ENCODE measurements at regions not wholly inside any gene's neighbourhood (a gene's known extent, or its start where the extent isn't known, plus 50 kb on each side); places are given as distances from the start of the nearest gene placed in this dataset.

DNA sequence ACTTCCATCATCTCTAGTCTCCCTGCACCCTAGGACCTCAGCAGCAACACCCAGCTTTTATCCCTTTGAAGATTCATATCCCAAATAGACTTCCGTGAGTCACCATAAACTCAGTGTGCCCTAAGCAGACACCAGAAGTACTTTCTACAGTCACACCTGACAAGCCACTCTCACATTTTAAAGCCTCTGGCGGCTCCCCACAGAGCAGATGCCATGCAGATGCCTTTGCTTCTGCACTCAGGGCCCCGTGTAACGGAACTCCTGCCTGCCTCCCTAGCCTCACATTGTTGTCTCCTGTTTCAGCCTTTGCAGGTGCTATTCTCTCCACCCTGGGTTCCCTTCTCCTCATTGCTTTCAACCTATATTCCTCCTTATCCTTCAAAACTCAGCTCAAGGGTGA, 155.5 kb upstream of the SLC24A5 start:
- no peak for DNase-seq (ENCODE audit: low read depth)
- TF ChIP-seq, protein P1, sequence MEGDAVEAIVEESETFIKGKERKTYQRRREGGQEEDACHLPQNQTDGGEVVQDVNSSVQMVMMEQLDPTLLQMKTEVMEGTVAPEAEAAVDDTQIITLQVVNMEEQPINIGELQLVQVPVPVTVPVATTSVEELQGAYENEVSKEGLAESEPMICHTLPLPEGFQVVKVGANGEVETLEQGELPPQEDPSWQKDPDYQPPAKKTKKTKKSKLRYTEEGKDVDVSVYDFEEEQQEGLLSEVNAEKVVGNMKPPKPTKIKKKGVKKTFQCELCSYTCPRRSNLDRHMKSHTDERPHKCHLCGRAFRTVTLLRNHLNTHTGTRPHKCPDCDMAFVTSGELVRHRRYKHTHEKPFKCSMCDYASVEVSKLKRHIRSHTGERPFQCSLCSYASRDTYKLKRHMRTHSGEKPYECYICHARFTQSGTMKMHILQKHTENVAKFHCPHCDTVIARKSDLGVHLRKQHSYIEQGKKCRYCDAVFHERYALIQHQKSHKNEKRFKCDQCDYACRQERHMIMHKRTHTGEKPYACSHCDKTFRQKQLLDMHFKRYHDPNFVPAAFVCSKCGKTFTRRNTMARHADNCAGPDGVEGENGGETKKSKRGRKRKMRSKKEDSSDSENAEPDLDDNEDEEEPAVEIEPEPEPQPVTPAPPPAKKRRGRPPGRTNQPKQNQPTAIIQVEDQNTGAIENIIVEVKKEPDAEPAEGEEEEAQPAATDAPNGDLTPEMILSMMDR (IDR thresholded peaks at IDR 0.05; ENCODE audit: low read length, missing control alignments), result no peak
- no peak overlapping the region for H3K4me3 ChIP-seq (replicated peaks; ENCODE audit: low read depth, low read length)

DNA sequence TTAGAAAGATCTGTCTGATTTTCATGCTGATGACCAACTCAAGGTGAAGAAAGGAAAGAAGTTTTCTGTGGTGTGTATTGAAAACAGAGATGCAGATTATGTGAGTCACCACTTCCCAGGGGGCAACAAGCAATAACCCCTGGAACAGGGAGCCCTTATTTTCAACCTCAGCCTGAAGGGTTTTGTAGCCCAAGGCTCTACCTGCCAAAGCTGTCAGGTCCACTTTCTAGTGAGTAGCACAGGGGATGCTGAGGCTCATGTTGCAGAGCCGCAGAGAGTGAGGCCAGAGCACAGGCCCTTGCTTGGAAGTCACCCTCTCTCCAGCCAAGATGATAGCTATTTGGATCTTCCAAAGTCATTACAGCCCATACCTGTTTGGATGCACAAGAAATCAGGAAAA, 152.2 kb upstream of the SLC24A5 start:
- TF ChIP-seq, protein P1 (IDR thresholded peaks at IDR 0.05; ENCODE audit: low read length, missing control alignments), result no peak
- H3K4me3 ChIP-seq (replicated peaks; ENCODE audit: low read depth, low read length), result no peak overlapping the region
- DNase-seq (ENCODE audit: low read depth), result no peak

DNA sequence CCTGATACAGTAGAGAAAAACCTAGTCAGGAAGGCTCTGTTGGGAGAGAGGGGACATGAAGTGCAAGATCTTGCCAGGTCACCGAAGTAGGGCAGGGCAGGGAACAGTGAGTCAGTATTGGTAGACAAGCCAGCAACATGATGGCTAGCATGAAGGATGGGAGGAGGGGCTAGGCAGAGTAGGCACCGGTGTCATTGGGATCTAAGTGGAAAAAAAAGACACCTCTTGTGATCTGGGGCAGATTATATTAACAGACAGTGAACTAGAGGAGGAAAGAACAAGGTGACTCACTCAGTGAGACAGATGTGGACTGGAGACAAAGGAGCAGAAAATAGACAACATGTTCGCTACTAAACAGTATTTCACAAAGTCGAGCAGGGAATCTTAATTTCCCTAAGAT, 149.2 kb upstream of the SLC24A5 start:
- TF ChIP-seq, protein P1 (IDR thresholded peaks at IDR 0.05; ENCODE audit: low read length, missing control alignments), result no peak
- DNase-seq (ENCODE audit: low read depth), result no peak
- H3K4me3 ChIP-seq (replicated peaks; ENCODE audit: low read depth, low read length), result no peak overlapping the region

- H3K4me3 ChIP-seq (replicated peaks; ENCODE audit: low read depth, low read length), result no peak overlapping the region
- TF ChIP-seq, protein P1 (IDR thresholded peaks at IDR 0.05; ENCODE audit: low read length, missing control alignments), result no peak
- no peak for DNase-seq (ENCODE audit: low read depth)
These were observed 148.1 kb upstream of the SLC24A5 start for GRCh38 chr15:47972738-47973137.

DNA sequence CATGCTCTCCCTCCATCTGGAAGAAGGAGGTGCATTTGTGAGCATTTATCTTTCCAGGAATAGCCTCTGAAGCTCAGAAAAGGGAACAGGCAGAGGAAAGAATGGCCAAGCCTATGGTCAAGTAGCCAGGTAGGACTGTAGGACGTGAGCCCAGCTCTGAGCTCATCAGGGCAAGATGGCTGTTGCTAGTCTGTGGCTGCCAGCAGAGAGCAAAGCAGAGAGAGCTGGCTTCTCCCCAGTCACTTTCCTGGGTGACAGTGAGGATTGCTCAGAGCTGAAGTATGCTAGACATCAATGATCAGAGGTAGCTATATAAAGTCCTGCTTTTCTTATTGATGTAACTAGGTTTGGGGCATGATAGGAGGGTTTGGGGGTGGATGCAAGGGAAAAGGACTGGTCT, 146.1 kb upstream of the SLC24A5 start:
- TF ChIP-seq, protein P1 (IDR thresholded peaks at IDR 0.05; ENCODE audit: low read length, missing control alignments), result no peak
- DNase-seq (ENCODE audit: low read depth), result no peak
- H3K4me3 ChIP-seq (replicated peaks; ENCODE audit: low read depth, low read length), result no peak overlapping the region

DNA sequence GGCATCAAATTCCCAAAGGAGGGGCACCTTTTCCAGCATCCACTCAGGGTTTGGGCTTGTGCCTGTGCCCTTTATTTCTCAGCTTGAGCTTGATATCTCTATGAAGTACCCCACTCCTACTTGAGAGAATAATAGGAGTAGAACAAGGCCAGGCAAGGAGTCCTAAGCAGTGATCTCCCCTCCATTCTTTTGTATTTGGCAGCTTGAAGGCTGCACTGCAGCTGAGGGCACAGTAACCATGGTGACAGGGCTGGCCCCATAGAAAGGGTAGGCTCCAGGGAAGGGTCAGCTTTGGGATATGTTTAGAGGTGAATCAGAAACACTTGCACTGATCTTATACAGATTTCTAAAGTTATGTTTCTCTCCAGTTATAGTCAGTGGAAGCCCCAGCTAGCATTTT, 145.4 kb upstream of the SLC24A5 start:
- TF ChIP-seq, protein P1 (IDR thresholded peaks at IDR 0.05; ENCODE audit: low read length, missing control alignments), result no peak
- H3K4me3 ChIP-seq (replicated peaks; ENCODE audit: low read depth, low read length), result no peak overlapping the region
- no peak for DNase-seq (ENCODE audit: low read depth)

GRCh38 chr15:47983533-47983932, 137.3 kb upstream of the SLC24A5 start:
- DNase-seq (ENCODE audit: low read depth), result peak; percentile 6
- no peak overlapping the region for H3K4me3 ChIP-seq (replicated peaks; ENCODE audit: low read depth, low read length)
- TF ChIP-seq, protein P1 (IDR thresholded peaks at IDR 0.05; ENCODE audit: low read length, missing control alignments), result no peak
